Renal cortex interstitium (tissue), 11 donors: ENCODE measurements at regions not wholly inside any gene's neighbourhood (a gene's known extent, or its start where the extent isn't known, plus 50 kb on each side); places are given as distances from the start of the nearest gene placed in this dataset.
"Not testable (repeated sequence)": the region's sequence is repeated elsewhere in the genome, so short reads cannot be mapped to it uniquely, and the experiment has no call there.

ENCODE experiments used
- DNase-seq, 11 donors: peaks; one replicate each; pipeline ENCODE4 v3.0.0-alpha.2; 2013; ENCODE audit warnings: low read depth in 9 of 11, low spot score in 4 of 11; ENCODE audit errors: extremely low read depth in 1 of 11

DNA sequence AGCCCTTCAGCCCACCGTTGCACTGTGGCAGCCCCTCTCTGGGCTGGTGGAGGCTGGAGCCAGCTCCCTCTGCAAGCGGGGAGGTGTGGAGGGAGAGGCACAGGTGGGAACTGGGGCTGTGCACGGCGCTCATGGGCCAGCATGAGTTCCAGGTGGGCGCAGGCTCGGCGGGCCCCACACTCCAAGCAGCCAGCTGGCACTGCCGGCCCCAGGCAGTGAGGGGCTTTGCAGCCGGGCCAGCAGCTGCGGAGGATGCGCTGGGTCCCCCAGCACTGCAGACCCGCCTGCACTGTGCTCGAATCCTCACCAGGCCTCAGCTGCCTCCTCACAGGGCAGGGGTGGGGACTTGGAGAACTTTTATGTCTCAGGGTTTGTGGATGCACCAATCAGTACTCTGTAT is 1354.8 kb upstream of the IGFBP7 start:
- no peak for DNase-seq

DNA sequence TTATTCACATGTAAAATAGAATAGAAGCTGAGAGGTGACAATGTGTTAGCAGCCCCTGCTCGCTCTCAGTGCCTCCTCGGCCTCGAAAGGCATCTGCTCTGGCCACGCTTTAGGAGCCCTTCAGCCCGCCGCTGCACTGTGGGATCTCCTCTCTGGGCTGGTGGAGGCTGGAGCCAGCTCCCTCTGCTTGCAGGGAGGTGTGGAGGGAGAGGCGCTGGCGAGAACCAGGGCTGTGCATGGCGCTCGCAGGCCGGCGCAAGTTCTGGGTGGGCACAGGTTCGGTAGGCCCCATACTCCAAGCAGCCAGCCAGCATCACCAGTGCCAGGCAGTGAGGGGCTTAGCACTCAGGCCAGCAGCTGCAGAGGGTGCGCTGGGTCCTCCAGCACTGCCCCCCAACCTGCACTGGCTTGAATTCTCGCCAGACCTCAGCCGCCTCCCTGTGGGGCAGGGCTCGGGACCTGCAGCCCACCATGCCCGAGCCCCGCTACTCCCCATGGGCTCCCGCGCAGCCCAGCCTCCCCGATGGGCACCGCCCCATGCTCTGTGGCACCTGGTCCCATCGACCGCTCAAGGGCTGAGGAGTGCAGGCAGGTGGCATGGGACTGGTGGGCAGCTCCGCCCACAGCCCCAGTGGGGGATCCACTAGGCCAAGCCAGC is 1346.7 kb upstream of the IGFBP7 start:
- no peak for DNase-seq

GRCh38 chr4:58453956-58454355 is 1343.8 kb upstream of the IGFBP7 start:
- DNase-seq = no peak

- no peak for DNase-seq
Observed at GRCh38 chr4:58451707-58452106, 1341.5 kb upstream of the IGFBP7 start.

DNA sequence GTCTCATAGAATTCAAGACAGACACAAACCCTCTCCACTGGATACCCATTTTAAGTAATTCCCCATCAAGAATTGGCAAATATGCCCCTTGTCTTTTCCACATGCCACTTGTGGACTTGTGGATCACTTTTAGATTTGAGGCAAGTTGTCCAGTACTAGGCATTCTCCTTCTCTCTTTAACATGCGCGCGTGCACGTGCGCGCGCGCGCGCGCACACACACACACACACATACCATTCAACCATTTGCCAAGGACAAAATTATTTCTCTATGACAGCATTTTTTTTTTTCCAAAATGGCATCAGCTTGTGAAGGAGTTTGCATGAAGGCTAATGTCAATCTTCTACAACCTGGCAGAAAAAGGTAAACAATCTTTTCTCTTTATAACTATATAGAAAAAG is 1325.7 kb upstream of the IGFBP7 start:
- no peak for DNase-seq

GRCh38 chr4:58413849-58414248 is 1303.7 kb upstream of the IGFBP7 start:
- DNase-seq = no peak

- DNase-seq = no peak
Observed at GRCh38 chr4:58411904-58412303, 1301.7 kb upstream of the IGFBP7 start.

GRCh38 chr4:58406762-58407161 is 1296.6 kb upstream of the IGFBP7 start:
- no peak for DNase-seq

- DNase-seq = no peak
Observed at GRCh38 chr4:58368221-58368620, 1258.0 kb upstream of the IGFBP7 start.

GRCh38 chr4:58360354-58361133 is 1250.4 kb upstream of the IGFBP7 start:
- DNase-seq = no peak

DNA sequence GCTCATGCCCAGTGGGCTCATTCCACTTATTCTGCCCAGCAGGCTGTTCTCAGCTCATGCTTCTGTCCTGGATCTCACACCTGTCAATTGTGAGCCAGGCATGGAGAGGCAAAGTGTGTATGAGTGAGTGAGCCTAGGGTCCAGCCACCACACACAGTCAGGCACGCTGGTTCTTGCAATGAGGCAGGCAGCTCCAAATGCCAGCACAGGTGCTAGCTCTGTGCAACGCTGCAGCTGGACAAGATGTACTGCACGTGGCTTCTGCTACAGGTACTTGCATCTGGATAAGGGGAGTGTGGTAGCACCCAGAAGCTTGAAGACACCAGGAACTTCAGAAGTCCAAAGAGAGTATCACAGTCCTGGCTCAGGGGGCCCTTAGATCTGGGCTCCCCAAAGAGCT is 1249.4 kb upstream of the IGFBP7 start:
- DNase-seq = no peak

GRCh38 chr4:58357947-58358346 is 1247.8 kb upstream of the IGFBP7 start:
- DNase-seq = no peak

DNA sequence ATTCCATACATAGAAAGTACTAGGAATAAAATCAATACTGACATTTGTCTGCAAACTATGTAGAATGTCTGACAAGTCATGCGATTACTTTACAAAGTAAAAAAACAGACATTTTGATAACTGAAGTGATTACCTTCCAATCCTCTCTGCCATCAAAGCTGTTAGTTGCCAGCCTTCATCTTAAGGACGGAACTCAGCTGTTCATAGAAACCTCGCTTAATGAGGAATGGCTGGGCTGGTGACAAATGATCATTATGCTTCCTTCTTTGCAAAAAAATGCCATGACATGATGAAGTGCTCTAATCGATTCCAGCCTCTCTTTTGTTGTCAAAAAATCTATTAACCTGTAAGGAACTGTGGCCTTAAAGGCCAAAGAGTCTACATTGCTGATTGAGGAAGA is 1214.9 kb upstream of the IGFBP7 start:
- DNase-seq = no peak

GRCh38 chr4:58313444-58313843 is 1203.3 kb upstream of the IGFBP7 start:
- no peak for DNase-seq

- no peak for DNase-seq
Observed at GRCh38 chr4:58303456-58303855, 1193.3 kb upstream of the IGFBP7 start.

- DNase-seq = peak in 7 of 11 donors; percentile 4 to 36 (median 18)
Observed at GRCh38 chr4:58301376-58301999, 1191.3 kb upstream of the IGFBP7 start.

- DNase-seq = no peak
Observed at GRCh38 chr4:58286335-58286734, 1176.2 kb upstream of the IGFBP7 start.

DNA sequence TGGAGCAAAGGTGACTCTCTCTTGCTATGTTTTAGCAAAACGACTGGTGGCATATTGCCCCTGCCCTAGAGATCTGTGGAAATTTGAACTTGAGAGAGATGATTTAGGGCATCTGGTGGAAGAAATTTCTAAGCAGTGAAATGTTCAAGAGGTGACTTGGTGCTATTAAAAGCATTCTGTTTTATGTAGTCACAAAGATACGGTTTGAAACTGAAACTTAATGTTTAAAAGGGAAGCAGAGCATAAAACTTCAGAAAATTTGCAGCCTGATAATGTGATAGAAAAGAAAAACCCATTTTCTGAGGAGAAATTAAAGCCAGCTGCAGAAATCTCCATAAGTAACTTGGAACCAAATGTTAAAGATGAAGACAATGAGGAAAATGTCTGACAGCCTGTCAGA is 1170.7 kb upstream of the IGFBP7 start:
- DNase-seq = not testable (repeated sequence)

- no peak for DNase-seq
Observed at GRCh38 chr4:58275856-58276255, 1165.7 kb upstream of the IGFBP7 start.

- DNase-seq = no peak
Observed at GRCh38 chr4:58274553-58274952, 1164.4 kb upstream of the IGFBP7 start.
